ENCODE measurements at regions not wholly inside any gene's neighbourhood (a gene's known extent, or its start where the extent isn't known, plus 50 kb on each side); places are given as distances from the start of the nearest gene placed in this dataset.

GRCh38 chr7:25823571-25823970, 328.4 kb upstream of the NFE2L3 start:
- TF ChIP-seq CTCF (IDR thresholded peaks at IDR 0.05) (no peak), POLR2A (IDR thresholded peaks at IDR 0.05) (no peak)
